SK-N-MC (cell line): ENCODE measurements at regions not wholly inside any gene's neighbourhood (a gene's known extent, or its start where the extent isn't known, plus 50 kb on each side); places are given as distances from the start of the nearest gene placed in this dataset.

ENCODE experiments used
- DNase-seq: peaks from one replicate; pipeline ENCODE4 v3.0.0-alpha.2; 2011; ENCODE audit warnings: low read depth, low spot score
- H3K27ac ChIP-seq: fragments of 200-600 bp; sonication (generic); 2 replicates; pipeline ENCODE4 v1.5.1; 2016; ENCODE audit warnings: mixed run types
- H3K36me3 ChIP-seq: fragments of 200-600 bp; sonication (generic); 2 replicates; pipeline ENCODE4 v1.6.1; 2017; ENCODE audit warnings: antibody characterized with exemption, low read length, mixed read lengths; ENCODE audit not compliant: insufficient read depth
- H3K4me3 ChIP-seq: fragments of 200-600 bp; sonication (generic); 2 replicates; pipeline ENCODE4 v1.5.1; 2016
- H3K9ac ChIP-seq: fragments of 200-600 bp; sonication (generic); 2 replicates; pipeline ENCODE4 v1.8.0; 2017; ENCODE audit warnings: mixed run types, mixed read lengths; ENCODE audit not compliant: insufficient read length
- H3K9me3 ChIP-seq: fragments of 200-600 bp; sonication (generic); 2 replicates; pipeline ENCODE4 v1.6.1; 2017; ENCODE audit warnings: low read depth, mild to moderate bottlenecking, antibody characterized with exemption, low read length, moderate library complexity, mixed read lengths
- EZH2 ChIP-seq: fragments of 200-600 bp; sonication (generic); IDR thresholded peaks from one replicate; pipeline ENCODE4 v1.6.1; 2017; ENCODE audit warnings: antibody characterized with exemption
- FOXP2 ChIP-seq: optimal IDR thresholded peaks from 2 replicates; pipeline ENCODE3; 2011; ENCODE audit warnings: mild to moderate bottlenecking, moderate library complexity; ENCODE audit not compliant: insufficient read depth; ENCODE audit errors: extremely low read length, control extremely low read depth
- POLR2AphosphoS5 ChIP-seq: IDR thresholded peaks from 2 replicates; pipeline ENCODE4 v1.6.1; 2012; ENCODE audit warnings: mild to moderate bottlenecking, low read depth, low read length, borderline replicate concordance

GRCh38 chr3:161990036-161990435 is 493.4 kb downstream of the OTOL1 start:
- Histone ChIP-seq H3K4me3 (no peak overlapping the region), H3K36me3 (no peaks in the 10 kb centered on the region), H3K9ac (no peak overlapping the region), H3K9me3 (no peaks in the 10 kb centered on the region), H3K27ac (no peak overlapping the region)
- DNase-seq = no peak
- TF ChIP-seq POLR2AphosphoS5 (no peak), EZH2 (no peak), FOXP2 (no peak)

GRCh38 chr3:161991901-161992540 is 495.4 kb downstream of the OTOL1 start:
- H3K4me3 ChIP-seq = no peak overlapping the region
- H3K27ac ChIP-seq = peak overlapping the region; percentile 7; the same call in 1 of the 2 replicates
- TF ChIP-seq EZH2 (no peak), FOXP2 (no peak), POLR2AphosphoS5 (no peak)
- H3K9ac ChIP-seq = no peak overlapping the region
- no peaks in the 10 kb centered on the region for H3K36me3 ChIP-seq
- no peaks in the 10 kb centered on the region for H3K9me3 ChIP-seq
- no peak for DNase-seq

GRCh38 chr3:161999846-162000245 is 503.2 kb downstream of the OTOL1 start:
- Histone ChIP-seq H3K27ac (no peak overlapping the region), H3K4me3 (no peak overlapping the region), H3K9me3 (peaks cover 19% of the 10 kb centered on the region), H3K9ac (no peak overlapping the region), H3K36me3 (no peaks in the 10 kb centered on the region)
- no peak for DNase-seq
- TF ChIP-seq POLR2AphosphoS5 = no peak

DNA sequence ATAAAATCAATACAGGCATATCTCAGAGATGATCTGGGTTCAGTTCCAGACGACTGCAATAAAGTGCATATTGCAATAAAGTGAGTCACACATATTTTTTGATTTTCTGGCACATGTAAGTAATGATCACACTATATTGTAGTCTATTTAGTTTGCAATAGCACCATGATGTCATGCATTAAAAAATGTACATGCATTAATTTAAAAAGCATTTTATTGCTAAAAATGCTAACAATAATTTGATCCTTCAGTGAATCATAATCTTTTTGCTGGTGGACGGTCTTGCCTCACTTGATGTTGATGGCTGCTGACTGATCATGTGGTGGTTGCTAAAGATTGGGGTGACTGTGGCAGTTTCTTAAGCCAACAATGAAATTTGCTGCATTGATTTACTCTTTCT is 511.1 kb downstream of the OTOL1 start:
- Histone ChIP-seq H3K4me3 (no peak overlapping the region), H3K27ac (no peak overlapping the region), H3K9ac (no peak overlapping the region), H3K9me3 (peaks cover 6% of the 10 kb centered on the region; the same call in 1 of the 2 replicates), H3K36me3 (no peaks in the 10 kb centered on the region)
- no peak for DNase-seq
- no peak for TF ChIP-seq FOXP2
- TF ChIP-seq POLR2AphosphoS5 = no peak
- no peak for TF ChIP-seq EZH2

GRCh38 chr3:162012633-162013032 is 516.0 kb downstream of the OTOL1 start:
- H3K4me3 ChIP-seq = no peak overlapping the region
- H3K9ac ChIP-seq = no peak overlapping the region
- no peaks in the 10 kb centered on the region for H3K36me3 ChIP-seq
- H3K9me3 ChIP-seq = peaks cover 6% of the 10 kb centered on the region; the same call in 1 of the 2 replicates
- no peak for DNase-seq
- TF ChIP-seq POLR2AphosphoS5 = no peak
- no peak for TF ChIP-seq EZH2
- TF ChIP-seq FOXP2 = no peak
- H3K27ac ChIP-seq = peak overlapping the region; percentile 94; the same call in 1 of the 2 replicates

- DNase-seq = peak; percentile 97
- peak; percentile 68; the same call in 1 of the 2 replicates for TF ChIP-seq POLR2AphosphoS5
- TF ChIP-seq FOXP2 = no peak
- no peak for TF ChIP-seq EZH2
- H3K4me3 ChIP-seq = peak overlapping the region; percentile 47
- H3K9ac ChIP-seq = peak overlapping the region; percentile 38
- peak overlapping the region; percentile 94 for H3K27ac ChIP-seq
- no peaks in the 10 kb centered on the region for H3K36me3 ChIP-seq
- no peaks in the 10 kb centered on the region for H3K9me3 ChIP-seq
These were observed 517.7 kb downstream of the OTOL1 start for GRCh38 chr3:162014284-162014683.

DNA sequence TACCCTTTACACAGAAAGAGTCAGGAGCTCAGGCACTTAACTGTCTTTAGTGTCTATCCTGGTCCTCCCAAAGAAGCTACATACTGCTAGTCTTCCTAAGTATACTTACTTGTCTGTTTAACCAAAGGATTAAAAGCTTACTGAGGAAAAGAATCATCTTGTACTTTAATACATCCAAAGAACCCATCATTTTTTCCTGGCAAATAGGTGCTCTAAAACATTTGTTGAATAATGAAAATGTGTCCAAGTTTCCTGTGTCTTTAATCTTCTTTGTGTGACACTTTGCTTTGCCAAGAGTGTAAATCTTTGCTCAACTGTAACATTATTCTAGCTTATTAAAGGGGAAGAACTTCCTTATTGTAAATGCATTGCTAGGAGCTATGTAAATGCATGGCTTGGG is 519.2 kb downstream of the OTOL1 start:
- no peak for DNase-seq
- Histone ChIP-seq H3K9me3 (no peaks in the 10 kb centered on the region), H3K9ac (no peak overlapping the region), H3K4me3 (no peak overlapping the region), H3K27ac (peak overlapping the region; percentile 94), H3K36me3 (no peaks in the 10 kb centered on the region)
- no peak for TF ChIP-seq POLR2AphosphoS5
- no peak for TF ChIP-seq EZH2
- TF ChIP-seq FOXP2 = no peak

GRCh38 chr3:162019817-162020216 is 523.2 kb downstream of the OTOL1 start:
- no peaks in the 10 kb centered on the region for H3K9me3 ChIP-seq
- H3K36me3 ChIP-seq = no peaks in the 10 kb centered on the region
- H3K9ac ChIP-seq = no peak overlapping the region
- H3K27ac ChIP-seq = no peak overlapping the region
- DNase-seq = no peak
- H3K4me3 ChIP-seq = no peak overlapping the region
- TF ChIP-seq EZH2 (no peak), POLR2AphosphoS5 (no peak), FOXP2 (no peak)

GRCh38 chr3:162021206-162021605 is 524.6 kb downstream of the OTOL1 start:
- no peak overlapping the region for H3K9ac ChIP-seq
- H3K9me3 ChIP-seq = no peaks in the 10 kb centered on the region
- no peak overlapping the region for H3K27ac ChIP-seq
- no peak overlapping the region for H3K4me3 ChIP-seq
- TF ChIP-seq POLR2AphosphoS5 (no peak), FOXP2 (no peak), EZH2 (no peak)
- H3K36me3 ChIP-seq = no peaks in the 10 kb centered on the region
- DNase-seq = no peak
